ENCODE measurements at regions not wholly inside any gene's neighbourhood (a gene's known extent, or its start where the extent isn't known, plus 50 kb on each side); places are given as distances from the start of the nearest gene placed in this dataset.
A peak's percentile ranks its signal among the peaks of the same experiment; 100 is the strongest.
"Not testable (repeated sequence)": the region's sequence is repeated elsewhere in the genome, so short reads cannot be mapped to it uniquely, and the experiment has no call there.

GRCh38 chr5:174529925-174530681 is 194.3 kb upstream of the MSX2 start:
- TF ChIP-seq, protein P1, sequence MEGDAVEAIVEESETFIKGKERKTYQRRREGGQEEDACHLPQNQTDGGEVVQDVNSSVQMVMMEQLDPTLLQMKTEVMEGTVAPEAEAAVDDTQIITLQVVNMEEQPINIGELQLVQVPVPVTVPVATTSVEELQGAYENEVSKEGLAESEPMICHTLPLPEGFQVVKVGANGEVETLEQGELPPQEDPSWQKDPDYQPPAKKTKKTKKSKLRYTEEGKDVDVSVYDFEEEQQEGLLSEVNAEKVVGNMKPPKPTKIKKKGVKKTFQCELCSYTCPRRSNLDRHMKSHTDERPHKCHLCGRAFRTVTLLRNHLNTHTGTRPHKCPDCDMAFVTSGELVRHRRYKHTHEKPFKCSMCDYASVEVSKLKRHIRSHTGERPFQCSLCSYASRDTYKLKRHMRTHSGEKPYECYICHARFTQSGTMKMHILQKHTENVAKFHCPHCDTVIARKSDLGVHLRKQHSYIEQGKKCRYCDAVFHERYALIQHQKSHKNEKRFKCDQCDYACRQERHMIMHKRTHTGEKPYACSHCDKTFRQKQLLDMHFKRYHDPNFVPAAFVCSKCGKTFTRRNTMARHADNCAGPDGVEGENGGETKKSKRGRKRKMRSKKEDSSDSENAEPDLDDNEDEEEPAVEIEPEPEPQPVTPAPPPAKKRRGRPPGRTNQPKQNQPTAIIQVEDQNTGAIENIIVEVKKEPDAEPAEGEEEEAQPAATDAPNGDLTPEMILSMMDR (IDR thresholded peaks at IDR 0.05), result no peak
- TF ChIP-seq POLR2A (IDR thresholded peaks at IDR 0.05) (no peak), POLR2AphosphoS5 (IDR thresholded peaks at IDR 0.05) (no peak), EP300 (IDR thresholded peaks at IDR 0.05) (no peak)
- WGBS, result 89% methylated on average over 9 of the region's 9 CpGs
- no peak overlapping the region for H3K4me3 ChIP-seq
- H3K27me3 ChIP-seq, result peaks cover 2% of the 10 kb centered on the region
- no peaks in the 10 kb centered on the region for H3K36me3 ChIP-seq
- no peak overlapping the region for H3K27ac ChIP-seq
- peaks cover 16% of the 10 kb centered on the region for H3K4me1 ChIP-seq
- DNase-seq (ENCODE audit: low spot score in 2 of 2), result no peak
- no peaks in the 10 kb centered on the region for H3K9me3 ChIP-seq

GRCh38 chr5:174531782-174532191 is 192.6 kb upstream of the MSX2 start:
- H3K27me3 ChIP-seq, result no peaks in the 10 kb centered on the region
- TF ChIP-seq, protein P1 (IDR thresholded peaks at IDR 0.05), result no peak
- TF ChIP-seq POLR2A (IDR thresholded peaks at IDR 0.05) (no peak), EP300 (IDR thresholded peaks at IDR 0.05) (no peak), POLR2AphosphoS5 (IDR thresholded peaks at IDR 0.05) (no peak)
- no peak overlapping the region for H3K27ac ChIP-seq
- H3K9me3 ChIP-seq, result no peaks in the 10 kb centered on the region
- no peaks in the 10 kb centered on the region for H3K36me3 ChIP-seq
- peaks cover 16% of the 10 kb centered on the region for H3K4me1 ChIP-seq
- WGBS, result 54% methylated on average over 7 of the region's 7 CpGs
- no peak overlapping the region for H3K4me3 ChIP-seq
- DNase-seq (ENCODE audit: low spot score in 2 of 2), result no peak

DNA sequence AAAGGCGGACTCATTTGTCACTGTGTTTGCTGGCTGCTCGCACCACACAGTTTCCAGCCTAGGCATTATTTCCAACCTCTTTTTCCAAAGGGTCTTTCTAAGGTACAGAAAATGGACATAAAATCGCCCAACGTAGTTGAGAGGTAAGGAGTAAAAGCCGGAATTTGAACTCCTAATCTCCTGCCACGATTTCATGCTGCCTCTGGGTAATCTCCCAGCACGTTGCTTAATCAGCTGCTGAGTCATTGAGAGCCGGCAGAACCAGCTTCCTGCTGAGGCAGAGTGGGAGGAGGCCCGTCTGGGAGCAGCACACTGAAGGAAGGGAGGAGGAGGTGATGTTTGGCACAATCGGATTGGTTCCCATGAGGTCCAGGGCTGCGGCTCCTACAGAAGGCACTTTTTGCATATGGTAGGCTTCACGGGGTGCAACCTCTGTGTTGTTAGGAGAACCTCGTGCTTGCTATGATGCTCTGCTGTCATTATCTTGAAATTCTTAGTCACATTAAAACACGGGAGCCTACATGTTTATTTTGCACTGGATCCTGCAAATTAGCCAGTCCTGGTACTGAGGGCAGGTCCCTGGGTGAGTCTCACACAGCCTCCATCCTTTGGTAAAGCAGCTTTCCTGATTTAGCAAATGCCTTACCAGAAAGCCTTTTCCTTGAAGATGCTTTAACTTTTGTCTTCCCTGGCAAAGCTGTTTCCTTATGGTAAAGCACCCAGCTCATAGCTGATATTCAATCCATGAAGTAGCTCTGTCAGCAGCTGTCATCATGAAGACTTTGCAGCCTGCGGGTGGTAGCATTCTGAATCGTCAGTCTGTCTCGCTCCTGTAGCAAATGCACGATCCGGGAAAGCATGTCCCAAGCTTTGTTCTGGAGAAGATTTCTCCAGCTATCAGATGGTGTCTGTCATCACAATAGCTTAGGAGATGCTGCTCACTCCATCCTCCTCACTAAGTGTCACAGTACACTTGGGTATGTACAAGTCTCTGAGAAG is 191.6 kb upstream of the MSX2 start:
- H3K27ac ChIP-seq, result no peak overlapping the region
- peak; percentile 78 to 84 for DNase-seq (ENCODE audit: low spot score in 2 of 2)
- WGBS, result 30% methylated on average over 19 of the region's 19 CpGs

GRCh38 chr5:174533751-174534241 is 190.6 kb upstream of the MSX2 start:
- H3K4me1 ChIP-seq, result peaks cover 16% of the 10 kb centered on the region
- TF ChIP-seq POLR2AphosphoS5 (IDR thresholded peaks at IDR 0.05), result no peak
- H3K36me3 ChIP-seq, result no peaks in the 10 kb centered on the region
- H3K27ac ChIP-seq, result no peak overlapping the region
- WGBS, result 53% methylated on average over 5 of the region's 5 CpGs
- DNase-seq (ENCODE audit: low spot score in 2 of 2), result no peak
- H3K27me3 ChIP-seq, result no peaks in the 10 kb centered on the region
- no peaks in the 10 kb centered on the region for H3K9me3 ChIP-seq
- H3K4me3 ChIP-seq, result no peak overlapping the region

More for the DNA sequence above, 191.6 kb upstream of the MSX2 start:
- no peaks in the 10 kb centered on the region for H3K9me3 ChIP-seq
- peaks cover 16% of the 10 kb centered on the region for H3K4me1 ChIP-seq
- H3K4me3 ChIP-seq, result no peak overlapping the region
- TF ChIP-seq EP300 (IDR thresholded peaks at IDR 0.05), result no peak
- TF ChIP-seq POLR2AphosphoS5 (IDR thresholded peaks at IDR 0.05), result peak in 2 of 3 donors; percentile 29 to 39
- no peaks in the 10 kb centered on the region for H3K27me3 ChIP-seq
- no peaks in the 10 kb centered on the region for H3K36me3 ChIP-seq

DNA sequence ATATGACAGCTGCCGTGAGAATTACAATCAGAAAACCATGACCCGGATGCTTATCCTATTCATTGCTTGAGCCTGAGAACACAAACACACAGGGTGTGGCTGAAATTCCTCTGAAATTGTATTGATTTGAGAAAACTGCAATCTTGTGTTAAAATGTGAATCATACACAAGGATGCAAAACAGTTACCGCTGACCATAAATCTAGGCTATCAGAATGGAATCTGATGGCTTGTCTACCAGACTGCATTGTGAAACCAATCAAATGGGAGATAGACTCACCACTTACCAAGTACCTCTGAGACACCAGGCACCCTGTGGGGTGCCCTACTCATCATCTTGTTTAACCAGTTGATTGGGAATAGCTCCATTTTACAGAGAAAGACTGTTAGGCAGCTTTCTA is 188.7 kb upstream of the MSX2 start:
- Histone ChIP-seq H3K27me3 (no peaks in the 10 kb centered on the region), H3K4me1 (peaks cover 16% of the 10 kb centered on the region), H3K4me3 (no peak overlapping the region), H3K27ac (no peak overlapping the region), H3K9me3 (no peaks in the 10 kb centered on the region), H3K36me3 (no peaks in the 10 kb centered on the region)
- TF ChIP-seq EP300 (IDR thresholded peaks at IDR 0.05) (no peak), POLR2AphosphoS5 (IDR thresholded peaks at IDR 0.05) (no peak), POLR2A (IDR thresholded peaks at IDR 0.05) (no peak)
- TF ChIP-seq, protein P1 (IDR thresholded peaks at IDR 0.05), result no peak
- WGBS, result 87% methylated on average over 3 of the region's 3 CpGs
- DNase-seq (ENCODE audit: low spot score in 2 of 2), result no peak

DNA sequence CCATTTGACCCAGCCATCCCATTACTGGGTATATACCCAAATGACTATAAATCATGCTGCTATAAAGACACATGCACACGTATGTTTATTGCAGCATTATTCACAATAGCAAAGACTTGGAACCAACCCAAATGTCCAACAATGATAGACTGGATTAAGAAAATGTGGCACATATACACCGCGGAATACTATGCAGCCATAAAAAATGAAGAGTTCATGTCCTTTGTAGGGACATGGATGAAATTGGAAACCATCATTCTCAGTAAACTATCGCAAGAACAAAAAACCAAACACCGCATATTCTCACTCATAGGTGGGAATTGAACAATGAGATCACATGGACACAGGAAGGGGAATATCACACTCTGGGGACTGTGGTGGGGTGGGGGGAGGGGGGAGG is 184.6 kb upstream of the MSX2 start:
- no CpG with 5 or more reads among the region's 5 CpGs for WGBS
- not testable (repeated sequence) for H3K4me3 ChIP-seq

More for the DNA sequence above, 184.6 kb upstream of the MSX2 start:
- not testable (repeated sequence) for H3K36me3 ChIP-seq; H3K27me3 ChIP-seq; H3K4me1 ChIP-seq; H3K9me3 ChIP-seq; DNase-seq (ENCODE audit: low spot score in 2 of 2); H3K27ac ChIP-seq

Data from suprapubic skin (tissue), 4 donors.